Right lobe of liver (tissue), 4 donors: ENCODE measurements at regions not wholly inside any gene's neighbourhood (a gene's known extent, or its start where the extent isn't known, plus 50 kb on each side); places are given as distances from the start of the nearest gene placed in this dataset.

Source experiments
- POLR2A ChIP-seq: fragments of 450-650 bp; IDR thresholded peaks from one replicate; pipeline ENCODE4 v1.6.1; 2017; ENCODE audit warnings: antibody characterized with exemption, mild to moderate bottlenecking
- TF ChIP-seq, protein P1 (sequence below), 4 donors: fragments of 200-600 bp in 3 of 4; fragments of 450-650 bp in 1 of 4; IDR thresholded peaks; one replicate each; pipeline versions ENCODE4 v1.5.1 to v1.8.0; 2016 to 2022; ENCODE audit warnings: antibody characterized with exemption in 4 of 4, mild to moderate bottlenecking in 2 of 4
- donor health status: DM: no; HTN: no; CAD: no.
- donor health status: DM: no; HTN: no; CAD: no.
- donor health status: DM: no; HTN: yes; CAD: no.

DNA sequence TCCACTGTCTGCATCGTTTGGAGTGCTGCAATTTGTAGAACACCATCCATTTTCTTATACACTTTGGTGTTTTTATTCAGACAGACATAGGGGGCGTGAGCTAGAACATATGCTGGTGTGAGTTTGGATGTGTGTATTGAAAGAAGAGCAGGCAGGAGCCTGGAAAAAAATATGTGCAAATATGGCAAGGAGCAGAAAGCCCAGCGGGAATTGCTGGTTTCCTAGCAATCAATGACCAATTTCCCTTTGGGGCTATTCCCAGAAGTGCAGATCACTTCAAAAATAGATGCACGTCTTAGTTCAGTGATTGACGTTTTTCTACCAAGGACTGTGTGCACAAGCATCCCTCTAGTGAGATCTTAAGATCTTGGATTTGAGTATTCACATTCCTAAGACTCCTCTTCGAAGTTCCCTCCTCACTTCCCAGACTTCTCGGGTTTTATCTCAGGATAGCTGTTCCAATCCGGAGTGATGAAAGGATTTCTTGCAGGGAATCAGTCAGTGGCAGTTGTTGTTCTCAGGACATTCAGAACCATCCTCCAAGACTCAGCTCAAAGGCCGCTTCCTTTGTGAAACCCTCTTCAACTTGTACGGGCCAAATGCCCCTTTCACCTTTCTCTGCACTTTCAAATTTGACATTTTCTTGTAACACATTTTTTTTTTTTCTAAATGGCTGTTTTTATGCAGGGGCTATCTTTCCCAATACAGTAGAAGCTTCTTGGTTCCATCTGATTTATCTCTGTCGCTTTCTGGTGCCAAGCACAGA, 268.7 kb upstream of the ASIC2 start:
- TF ChIP-seq, protein P1, sequence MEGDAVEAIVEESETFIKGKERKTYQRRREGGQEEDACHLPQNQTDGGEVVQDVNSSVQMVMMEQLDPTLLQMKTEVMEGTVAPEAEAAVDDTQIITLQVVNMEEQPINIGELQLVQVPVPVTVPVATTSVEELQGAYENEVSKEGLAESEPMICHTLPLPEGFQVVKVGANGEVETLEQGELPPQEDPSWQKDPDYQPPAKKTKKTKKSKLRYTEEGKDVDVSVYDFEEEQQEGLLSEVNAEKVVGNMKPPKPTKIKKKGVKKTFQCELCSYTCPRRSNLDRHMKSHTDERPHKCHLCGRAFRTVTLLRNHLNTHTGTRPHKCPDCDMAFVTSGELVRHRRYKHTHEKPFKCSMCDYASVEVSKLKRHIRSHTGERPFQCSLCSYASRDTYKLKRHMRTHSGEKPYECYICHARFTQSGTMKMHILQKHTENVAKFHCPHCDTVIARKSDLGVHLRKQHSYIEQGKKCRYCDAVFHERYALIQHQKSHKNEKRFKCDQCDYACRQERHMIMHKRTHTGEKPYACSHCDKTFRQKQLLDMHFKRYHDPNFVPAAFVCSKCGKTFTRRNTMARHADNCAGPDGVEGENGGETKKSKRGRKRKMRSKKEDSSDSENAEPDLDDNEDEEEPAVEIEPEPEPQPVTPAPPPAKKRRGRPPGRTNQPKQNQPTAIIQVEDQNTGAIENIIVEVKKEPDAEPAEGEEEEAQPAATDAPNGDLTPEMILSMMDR (IDR thresholded peaks at IDR 0.05): no peak
- TF ChIP-seq POLR2A: no peak
